Activated CD8-positive, alpha-beta T cell treated with anti-CD3 and anti-CD28 coated beads for 36 hours (primary cell): ENCODE measurements at regions not wholly inside any gene's neighbourhood (a gene's known extent, or its start where the extent isn't known, plus 50 kb on each side); places are given as distances from the start of the nearest gene placed in this dataset.

Source experiments
- ATAC-seq: fragments of 200-7000 bp; cut with Tn5 transposase; one replicate; pipeline ENCODE4 v1.10.0; 2021; ENCODE audit warnings: mild to moderate bottlenecking, moderate library complexity
- CTCF ChIA-PET: fragments of 350-600 bp; sonication (Branson Sonifier 250); formaldehyde crosslinking; loops from one replicate; lab custom pipeline; 2021; ENCODE audit warnings: antibody characterized with exemption; lab: Charles Lee
- POLR2A ChIA-PET: fragments of 350-600 bp; sonication (Branson Sonifier 250); formaldehyde crosslinking; loops from one replicate; lab custom pipeline; 2021; ENCODE audit warnings: antibody characterized with exemption; lab: Charles Lee
- DNase-seq: peaks from one replicate; pipeline ENCODE4 v3.0.0-alpha.2; 2020
- H3K27ac Mint-ChIP-seq: one replicate; pipeline ENCODE4 v1.8.0; 2021; ENCODE audit warnings: mild to moderate bottlenecking, mixed read lengths
- H3K27me3 Mint-ChIP-seq: one replicate; pipeline ENCODE4 v1.8.0; 2021; ENCODE audit warnings: mixed read lengths
- H3K36me3 Mint-ChIP-seq: one replicate; pipeline ENCODE4 v1.8.0; 2021; ENCODE audit warnings: low read depth, mixed read lengths
- H3K4me1 Mint-ChIP-seq: one replicate; pipeline ENCODE4 v1.8.0; 2021; ENCODE audit warnings: low read depth, mixed read lengths
- H3K4me3 Mint-ChIP-seq: one replicate; pipeline ENCODE4 v1.8.0; 2021; ENCODE audit warnings: mild to moderate bottlenecking, moderate library complexity, mixed read lengths
- H3K9me3 Mint-ChIP-seq: one replicate; pipeline ENCODE4 v1.8.0; 2021; ENCODE audit warnings: mixed read lengths
- CTCF ChIP-seq: fragments of 200-600 bp; IDR thresholded peaks from one replicate; pipeline ENCODE4 v1.8.0; 2022; ENCODE audit warnings: antibody characterized with exemption, mild to moderate bottlenecking
- intact Hi-C: fragments of 100-400 bp; cut with micrococcal nuclease; formaldehyde crosslinking; loops from one replicate; pipeline ENCODE4 v1.10.0; 2022

GRCh38 chr7:51633006-51633405, 316.4 kb upstream of the COBL start:
- intact Hi-C loops = no loop called here
- no peak for DNase-seq
- TF ChIP-seq CTCF = no peak
- no peak overlapping the region for H3K27ac Mint-ChIP-seq
- H3K4me1 Mint-ChIP-seq = no peaks in the 10 kb centered on the region
- no peaks in the 10 kb centered on the region for H3K27me3 Mint-ChIP-seq
- H3K36me3 Mint-ChIP-seq = no peaks in the 10 kb centered on the region
- peaks cover 5% of the 10 kb centered on the region for H3K9me3 Mint-ChIP-seq
- ChIA-PET CTCF (no interaction called here), POLR2A (no interaction called here)
- ATAC-seq = no peak
- H3K4me3 Mint-ChIP-seq = no peak overlapping the region

- Mint-ChIP-seq H3K27me3 (no peaks in the 10 kb centered on the region), H3K27ac (no peak overlapping the region), H3K9me3 (peaks cover 5% of the 10 kb centered on the region), H3K4me3 (no peak overlapping the region), H3K4me1 (no peaks in the 10 kb centered on the region), H3K36me3 (no peaks in the 10 kb centered on the region)
- POLR2A ChIA-PET = no interaction called here
- CTCF ChIA-PET = no interaction called here
- intact Hi-C loops = no loop called here
- ATAC-seq (no peak), DNase-seq (no peak)
- TF ChIP-seq CTCF = no peak
Observed at GRCh38 chr7:51630933-51631332, 314.3 kb upstream of the COBL start.

- no peak overlapping the region for H3K4me3 Mint-ChIP-seq
- ChIA-PET POLR2A (no interaction called here), CTCF (no interaction called here)
- ATAC-seq = no peak
- no peak overlapping the region for H3K27ac Mint-ChIP-seq
- no peak for DNase-seq
- H3K4me1 Mint-ChIP-seq = no peaks in the 10 kb centered on the region
- H3K27me3 Mint-ChIP-seq = no peaks in the 10 kb centered on the region
- no peaks in the 10 kb centered on the region for H3K36me3 Mint-ChIP-seq
- H3K9me3 Mint-ChIP-seq = peaks cover 5% of the 10 kb centered on the region
- no peak for TF ChIP-seq CTCF
- intact Hi-C loops = no loop called here
Observed at GRCh38 chr7:51629206-51629605, 312.6 kb upstream of the COBL start.

GRCh38 chr7:51621956-51622355, 305.3 kb upstream of the COBL start:
- ATAC-seq = no peak
- POLR2A ChIA-PET = no interaction called here
- Mint-ChIP-seq H3K4me1 (no peaks in the 10 kb centered on the region), H3K27ac (no peak overlapping the region), H3K27me3 (no peaks in the 10 kb centered on the region), H3K4me3 (no peak overlapping the region), H3K9me3 (peaks cover 6% of the 10 kb centered on the region), H3K36me3 (no peaks in the 10 kb centered on the region)
- no peak for TF ChIP-seq CTCF
- intact Hi-C loops = no loop called here
- no peak for DNase-seq
- CTCF ChIA-PET = no interaction called here

GRCh38 chr7:51620706-51621105, 304.1 kb upstream of the COBL start:
- peaks cover 6% of the 10 kb centered on the region for H3K9me3 Mint-ChIP-seq
- H3K27me3 Mint-ChIP-seq = no peaks in the 10 kb centered on the region
- no peak for TF ChIP-seq CTCF
- no peak overlapping the region for H3K27ac Mint-ChIP-seq
- intact Hi-C loops = no loop called here
- CTCF ChIA-PET = no interaction called here
- H3K4me1 Mint-ChIP-seq = no peaks in the 10 kb centered on the region
- no peak overlapping the region for H3K4me3 Mint-ChIP-seq
- DNase-seq = no peak
- H3K36me3 Mint-ChIP-seq = no peaks in the 10 kb centered on the region
- POLR2A ChIA-PET = no interaction called here
- ATAC-seq = no peak
